GOT3 (cell line): ENCODE measurements at regions not wholly inside any gene's neighbourhood (a gene's known extent, or its start where the extent isn't known, plus 50 kb on each side); places are given as distances from the start of the nearest gene placed in this dataset.

ENCODE experiments used
- DNase-seq: peaks from one replicate; lab custom pipeline; 2025; ENCODE audit warnings: mixed read lengths; lab: John Stamatoyannopoulos, UW

- no peak for DNase-seq
Measured at GRCh38 chr3:154766765-154767503, 313.2 kb upstream of the MME start.

DNA sequence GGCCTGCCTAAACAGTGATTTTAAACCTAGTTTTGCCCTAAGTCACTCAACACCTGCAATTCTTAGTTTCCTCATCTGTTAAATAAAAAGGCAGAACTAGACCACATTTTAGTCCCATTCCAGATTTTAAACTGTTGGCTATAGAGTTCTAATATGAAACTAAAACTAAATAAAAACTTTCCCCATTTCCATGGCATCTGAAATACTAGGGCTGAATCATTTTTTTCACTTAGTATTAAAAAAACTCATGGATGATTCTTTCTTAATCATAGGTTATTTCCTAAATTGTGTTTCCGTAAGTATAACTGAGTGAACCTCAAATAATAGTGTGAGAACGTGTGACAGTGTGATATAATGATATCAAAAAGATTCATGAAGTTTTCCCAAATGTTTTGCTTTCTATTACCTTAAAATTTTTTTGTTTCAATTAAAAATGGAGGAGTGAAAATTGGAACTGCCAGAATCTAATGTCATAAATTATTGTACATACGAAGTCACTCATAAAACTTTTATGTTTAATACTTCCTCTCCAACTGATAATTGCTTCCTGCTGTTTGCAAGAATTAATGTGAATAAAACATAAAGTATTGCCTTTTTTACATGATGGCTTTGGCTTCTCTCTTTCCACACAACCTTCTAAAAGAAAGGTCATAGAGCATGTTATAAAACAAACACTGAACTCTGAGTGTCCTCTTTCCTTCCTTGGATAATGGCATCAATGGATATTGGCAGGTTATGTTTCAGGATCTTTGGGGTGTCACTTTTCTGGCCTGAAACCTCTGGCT, 315.1 kb upstream of the MME start:
- DNase-seq, result no peak

GRCh38 chr3:154762486-154762885, 317.6 kb upstream of the MME start:
- no peak for DNase-seq

DNA sequence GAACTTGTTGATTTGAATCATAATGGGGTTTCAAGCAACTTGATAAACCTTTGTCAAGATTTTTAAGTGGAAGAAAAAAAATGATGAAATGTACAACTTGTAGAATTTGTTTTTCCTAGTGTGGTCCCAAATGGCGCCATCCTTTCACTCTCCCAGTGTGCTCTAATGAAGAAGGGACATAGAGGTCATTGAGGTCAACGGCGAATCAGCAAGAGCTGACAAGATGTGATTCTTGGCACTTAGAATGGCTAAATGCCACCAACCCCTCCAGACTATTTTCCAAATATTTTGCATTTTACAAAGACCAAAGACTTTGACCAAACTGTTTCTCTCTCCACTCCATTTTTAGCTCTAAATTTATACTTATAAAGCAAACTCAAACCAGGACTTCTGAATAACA, 320.2 kb upstream of the MME start:
- DNase-seq, result no peak

DNA sequence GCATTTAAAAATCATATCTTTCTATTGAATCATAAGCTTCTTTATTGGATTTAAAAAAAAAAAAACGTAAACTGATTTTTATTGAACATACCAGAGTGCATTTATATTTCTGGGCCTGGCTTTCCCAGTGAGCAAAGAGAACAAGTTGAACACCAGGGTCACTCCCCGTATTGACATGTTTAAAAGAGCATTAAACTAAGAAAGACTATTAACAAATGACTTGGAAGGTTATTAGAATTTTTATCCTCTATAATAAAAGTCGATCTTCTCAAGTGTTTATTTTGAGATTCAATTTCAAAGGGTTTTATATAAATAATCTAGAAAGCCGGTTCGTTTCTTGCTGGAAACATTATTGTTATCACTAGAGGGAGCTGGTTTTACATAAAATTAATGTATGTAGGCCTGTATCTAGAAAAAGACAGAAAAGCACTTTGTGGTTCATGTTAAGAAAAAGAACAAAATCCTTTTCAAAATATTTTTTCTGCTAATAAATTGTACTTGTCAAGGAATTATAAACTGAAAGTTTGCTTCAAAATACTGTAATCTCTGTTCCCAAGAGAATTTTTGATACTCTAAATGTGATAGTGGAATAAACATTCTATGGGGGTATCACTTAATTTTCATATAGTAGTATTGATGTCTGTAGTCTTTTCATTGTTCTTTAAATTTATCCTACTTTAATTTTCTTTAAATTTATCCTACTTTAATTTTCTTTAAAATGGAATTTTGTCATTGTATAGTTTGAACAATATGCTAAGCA, 321.8 kb upstream of the MME start:
- no peak for DNase-seq

DNA sequence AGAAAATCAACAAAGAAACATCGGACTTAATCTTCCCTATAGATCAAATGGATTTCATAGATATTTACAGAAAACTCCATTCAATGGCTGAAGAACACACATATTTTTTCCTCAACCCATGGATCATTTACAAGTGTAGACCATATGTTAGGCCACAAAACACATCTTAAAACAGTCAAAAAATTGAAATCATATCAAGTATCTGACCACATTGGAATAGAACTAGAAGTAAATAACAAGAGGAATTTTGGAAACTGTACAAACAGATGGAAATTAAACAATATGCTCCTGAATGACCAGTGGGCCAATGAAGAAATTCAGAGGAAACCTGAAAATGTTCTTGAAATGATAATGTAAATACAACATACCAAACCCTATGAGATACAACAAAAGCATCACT, 323.1 kb upstream of the GPR149 start:
- DNase-seq, result no peak

DNA sequence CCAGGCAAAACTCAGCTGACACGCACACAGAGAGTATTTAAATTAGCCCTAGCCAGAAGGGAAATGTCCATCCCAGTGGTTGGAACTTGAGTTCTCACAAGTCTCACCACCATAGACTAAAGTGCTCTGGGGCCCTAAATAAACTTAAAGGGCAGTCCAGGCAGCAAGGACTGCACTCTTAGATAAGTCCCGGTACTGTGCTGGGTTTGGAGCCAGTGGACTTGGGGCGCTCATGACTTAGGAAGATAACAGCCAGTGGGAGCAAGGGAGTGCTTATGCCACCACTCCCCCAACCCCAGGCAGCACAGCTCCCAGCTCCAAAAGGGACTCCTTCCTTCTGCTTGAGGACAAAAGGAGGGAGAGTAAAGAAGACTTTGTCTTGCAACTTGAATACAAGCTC, 319.5 kb upstream of the GPR149 start:
- no peak for DNase-seq

- no peak for DNase-seq
Measured at GRCh38 chr3:154745929-154746328, 315.9 kb upstream of the GPR149 start.

DNA sequence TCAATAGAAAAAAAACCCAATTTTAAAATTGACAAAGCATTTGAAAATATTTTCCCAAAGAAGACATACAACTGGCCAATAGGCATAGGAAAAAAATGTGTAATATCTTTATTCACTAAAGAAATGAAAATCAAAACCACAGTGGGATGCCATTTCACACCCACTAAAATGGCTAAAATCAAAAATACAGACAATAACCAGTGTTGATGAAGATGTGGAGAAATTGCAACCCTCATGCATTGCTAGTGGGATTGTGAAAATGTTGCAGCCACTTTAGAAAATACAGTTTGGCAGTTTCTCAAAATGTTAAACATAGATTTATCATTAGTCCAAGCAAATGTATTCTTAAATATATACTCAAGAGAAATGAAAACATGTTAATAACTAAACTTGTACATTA, 315.1 kb upstream of the GPR149 start:
- DNase-seq, result no peak

GRCh38 chr3:154743418-154743817, 313.4 kb upstream of the GPR149 start:
- no peak for DNase-seq

DNA sequence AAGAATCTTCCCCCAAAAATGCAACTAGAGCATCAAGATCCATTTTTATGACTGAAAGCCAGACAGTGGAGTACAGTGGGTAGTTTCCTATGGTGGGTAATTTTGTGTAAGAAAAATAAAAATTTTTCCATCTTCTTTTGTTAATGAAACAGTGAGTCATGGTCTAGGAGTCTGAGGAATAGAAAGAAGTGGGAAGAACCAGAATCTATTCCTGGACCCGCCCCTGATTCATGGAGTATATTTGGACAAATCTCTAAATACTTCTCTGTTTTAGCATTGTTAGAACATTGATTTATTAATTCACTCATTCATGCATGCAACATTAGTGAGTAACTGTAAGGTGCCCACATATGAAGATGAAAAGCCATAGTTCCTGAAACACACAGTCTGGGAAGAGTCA, 304.5 kb upstream of the GPR149 start:
- DNase-seq, result no peak

DNA sequence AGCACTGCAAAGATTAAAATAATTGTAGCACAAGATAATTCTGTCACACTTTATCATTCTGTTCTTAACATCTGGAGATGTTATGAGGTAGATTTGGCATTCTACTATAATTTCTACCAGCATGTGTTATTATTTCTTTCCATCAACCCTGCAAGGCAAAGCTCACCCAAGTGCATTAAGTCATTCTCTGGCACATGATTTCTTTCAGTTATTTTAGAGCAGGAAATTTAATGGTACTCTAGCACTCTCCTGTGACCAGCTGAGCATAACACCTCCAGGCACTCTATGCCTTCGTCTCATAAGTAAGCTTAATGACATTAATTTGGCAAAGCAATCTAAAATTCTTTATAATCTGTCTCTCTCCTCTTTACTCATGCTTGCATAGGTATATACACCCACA, 300.2 kb upstream of the GPR149 start:
- DNase-seq, result no peak

- DNase-seq, result no peak
Measured at GRCh38 chr3:154729741-154730140, 299.8 kb upstream of the GPR149 start.

- DNase-seq, result no peak
Measured at GRCh38 chr3:154728285-154728684, 298.3 kb upstream of the GPR149 start.

DNA sequence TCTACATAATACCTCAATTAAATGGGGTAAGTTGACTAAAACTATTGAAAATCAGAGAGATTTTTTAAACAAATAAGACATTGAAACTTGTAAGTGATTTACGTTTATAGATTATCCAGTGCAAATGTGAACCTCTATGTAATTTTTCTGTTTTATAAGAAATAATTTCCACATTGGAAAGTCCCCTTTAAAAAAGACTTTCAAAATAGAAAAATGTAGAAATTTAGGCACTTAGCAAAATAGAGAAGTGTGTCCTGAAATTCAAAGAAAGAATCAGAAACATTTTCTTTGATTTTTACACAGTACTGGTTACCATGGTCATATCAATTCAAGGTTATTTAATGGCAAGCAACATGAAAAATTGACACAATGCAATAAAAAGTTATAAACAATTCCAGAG, 290.9 kb upstream of the GPR149 start:
- no peak for DNase-seq

GRCh38 chr3:154718053-154718452, 288.1 kb upstream of the GPR149 start:
- DNase-seq, result no peak

DNA sequence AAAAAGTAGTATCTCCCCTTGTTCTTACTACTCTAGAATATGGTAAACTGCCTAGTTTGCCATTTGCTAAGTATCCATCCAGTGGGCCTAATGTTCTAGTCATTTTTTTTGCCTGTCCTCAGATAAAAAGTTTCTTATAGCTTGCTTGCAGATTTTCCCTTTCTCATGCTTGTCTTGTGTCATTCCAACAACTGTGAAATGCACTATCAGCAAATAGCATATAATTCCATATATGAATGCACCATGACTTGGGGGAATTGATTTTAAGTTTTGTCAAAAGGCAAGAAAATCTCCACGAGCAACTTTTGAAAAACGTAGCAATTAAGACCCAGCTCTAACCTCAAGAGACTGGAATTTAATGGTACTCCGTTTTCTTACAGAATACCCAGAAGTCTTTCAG, 286.2 kb upstream of the GPR149 start:
- DNase-seq, result no peak

DNA sequence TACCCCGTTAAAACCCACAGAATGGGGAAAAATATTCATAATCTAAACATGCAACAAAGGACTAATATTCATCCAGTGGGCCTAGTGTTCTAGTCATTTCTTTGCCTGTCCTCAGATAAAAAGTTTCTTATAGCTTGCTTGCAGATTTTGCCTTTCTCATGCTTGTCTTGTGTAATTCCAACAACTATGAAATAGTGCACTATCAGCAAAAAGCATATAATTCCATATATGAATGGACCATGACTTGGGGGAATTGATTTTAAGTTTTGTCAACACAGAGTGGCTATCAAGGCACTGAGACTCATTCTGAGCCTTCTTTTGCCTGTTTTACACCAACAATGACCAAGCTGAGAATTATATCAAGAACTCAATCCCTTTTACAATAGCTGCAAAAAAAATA, 278.6 kb upstream of the GPR149 start:
- DNase-seq, result no peak

GRCh38 chr3:154701055-154701454, 271.1 kb upstream of the GPR149 start:
- DNase-seq, result no peak

GRCh38 chr3:154690413-154690812, 260.4 kb upstream of the GPR149 start:
- DNase-seq, result no peak

DNA sequence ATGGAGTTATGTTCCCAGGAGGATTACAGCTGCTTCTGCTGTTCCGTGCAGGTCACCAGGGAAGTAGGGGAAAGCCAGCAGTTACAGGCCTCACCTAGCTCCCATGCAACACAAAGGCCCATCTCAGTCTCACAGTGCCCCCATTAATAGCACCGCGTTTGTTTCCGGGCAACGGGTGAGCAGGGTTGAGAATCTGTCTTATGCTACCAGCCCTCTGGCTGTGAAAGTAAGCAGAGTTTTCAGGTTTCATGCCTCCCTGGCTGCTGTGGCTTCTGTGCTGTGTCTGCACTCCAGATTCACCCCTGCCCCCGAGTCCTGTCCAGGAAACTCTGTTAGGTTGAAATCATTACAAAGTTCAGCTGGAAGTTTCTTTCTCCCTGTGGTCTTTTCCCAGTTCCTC, 254.4 kb upstream of the GPR149 start:
- DNase-seq, result no peak

DNA sequence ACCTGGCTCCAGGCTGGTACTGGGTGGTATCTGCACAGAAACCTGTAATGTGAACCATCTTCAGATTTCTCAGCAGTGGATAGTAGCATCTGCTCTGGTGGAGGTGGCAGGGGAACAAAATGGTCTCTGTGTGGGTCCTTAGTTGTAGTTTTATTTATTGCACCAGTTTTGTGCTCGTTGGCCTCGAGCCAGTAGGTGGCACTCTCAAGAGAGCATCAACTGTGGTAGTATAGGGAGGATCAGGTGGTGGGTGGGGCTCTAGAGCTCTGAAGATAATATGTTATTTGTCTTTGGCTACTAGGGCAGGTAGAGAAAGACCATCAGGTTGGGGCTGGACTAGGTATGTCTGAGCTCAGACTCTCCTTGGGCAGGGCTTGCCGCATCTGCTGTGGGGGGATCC, 254.0 kb upstream of the GPR149 start:
- no peak for DNase-seq
